Endothelial cell of umbilical vein (primary cell): ENCODE measurements at regions not wholly inside any gene's neighbourhood (a gene's known extent, or its start where the extent isn't known, plus 50 kb on each side); places are given as distances from the start of the nearest gene placed in this dataset.

ENCODE experiments used
- BruUV-seq: library from RNA; stranded (reverse); fragments of 400-500 nt; replicated peaks from 2 replicates; lab custom pipeline; 2021; lab: Mats Ljungman, UMichigan
- CTCF ChIA-PET: fragments of 300-600, 350-600 bp; sonication (Branson Sonifier 250); formaldehyde crosslinking; loops from one replicate; lab custom pipeline; 2021; ENCODE audit warnings: antibody characterized with exemption, inconsistent platforms; lab: Charles Lee
- POLR2A ChIA-PET: fragments of 300-600, 350-600 bp; sonication (Branson Sonifier 250); formaldehyde crosslinking; loops from one replicate; lab custom pipeline; 2021; ENCODE audit warnings: antibody characterized with exemption, inconsistent platforms; lab: Charles Lee
- DNase-seq: peaks from one replicate; pipeline ENCODE4 v3.0.0-alpha.2; 2011; ENCODE audit warnings: low read depth, low spot score
- FAIRE-seq: peaks from 2 replicates; lab custom pipeline; 2011; peaks lifted over from hg19 to GRCh38; lab: Jason Lieb, UNC
- H2AFZ ChIP-seq: 2 replicates; pipeline ENCODE4 v1.6.0; 2012; ENCODE audit warnings: low read depth, low read length, control low read depth, inconsistent platforms
- H3K27ac ChIP-seq: 2 replicates; pipeline ENCODE4 v1.5.1; 2011; ENCODE audit warnings: low read depth, mild to moderate bottlenecking, control low read depth, low read length, moderate library complexity; ENCODE audit not compliant: insufficient read depth
- H3K27me3 ChIP-seq, 2 experiments: 2 replicates each; pipeline versions ENCODE4 v1.6.0 to v1.6.1; 2011; ENCODE audit warnings: low read length in 2 of 2, mixed read lengths in 1 of 2; ENCODE audit not compliant: control insufficient read depth in 2 of 2, insufficient read depth in 2 of 2
- H3K36me3 ChIP-seq, 2 experiments: 2 replicates in 1 of 2; 3 replicates in 1 of 2; pipeline ENCODE4 v1.5.1; 2011; ENCODE audit warnings: low read length in 2 of 2, mild to moderate bottlenecking in 1 of 2, moderate library complexity in 1 of 2; ENCODE audit not compliant: control insufficient read depth in 2 of 2, insufficient read depth in 2 of 2; ENCODE audit errors: extremely low read depth in 1 of 2
- H3K4me1 ChIP-seq: 3 replicates; pipeline ENCODE4 v1.5.1; 2011; ENCODE audit warnings: mild to moderate bottlenecking, low read length; ENCODE audit not compliant: control insufficient read depth, insufficient read depth; ENCODE audit errors: extremely low read depth
- H3K4me2 ChIP-seq: 2 replicates; pipeline ENCODE4 v1.6.1; 2011; ENCODE audit warnings: low read length, control low read depth, mixed read lengths; ENCODE audit not compliant: insufficient read depth
- H3K4me3 ChIP-seq, 3 experiments: fragments of 200-600 bp in 1 of 3; sonication (generic), shearing (Covaris generic) in 1 of 3; replicated peaks in 1 of 3; 2 replicates each; pipeline ENCODE4 v1.5.1; 2011 to 2016; ENCODE audit warnings: control low read depth in 3 of 3, low read length in 3 of 3, mild to moderate bottlenecking in 2 of 3, inconsistent platforms in 1 of 3, low read depth in 1 of 3, moderate library complexity in 1 of 3; ENCODE audit not compliant: insufficient read depth in 1 of 3
- H3K79me2 ChIP-seq: 2 replicates; pipeline ENCODE4 v1.6.0; 2012; ENCODE audit warnings: low read length, inconsistent platforms; ENCODE audit not compliant: control insufficient read depth, insufficient read depth
- H3K9ac ChIP-seq: replicated peaks from 2 replicates; pipeline ENCODE3; 2011; ENCODE audit warnings: low read length, control low read depth; ENCODE audit not compliant: insufficient read depth; ENCODE audit errors: extremely low read depth
- H3K9me1 ChIP-seq: replicated peaks from 3 replicates; pipeline ENCODE4 v1.6.0; 2011; ENCODE audit warnings: mild to moderate bottlenecking, low read length; ENCODE audit not compliant: control insufficient read depth, insufficient read depth; ENCODE audit errors: extremely low read depth
- H3K9me3 ChIP-seq: replicated peaks from 2 replicates; pipeline ENCODE4 v1.5.1; 2012; ENCODE audit warnings: low read length, inconsistent platforms; ENCODE audit not compliant: control insufficient read depth, insufficient read depth
- H4K20me1 ChIP-seq: replicated peaks from 2 replicates; pipeline ENCODE3; 2011; ENCODE audit warnings: mild to moderate bottlenecking, low read length; ENCODE audit not compliant: control insufficient read depth, insufficient read depth; ENCODE audit errors: extremely low read depth
- CTCF ChIP-seq, 2 donors: IDR thresholded peaks; 1 replicate in 1 of 2; 2 replicates in 1 of 2; pipeline ENCODE4 v1.5.1; 2011; ENCODE audit warnings: low read length in 2 of 2, mild to moderate bottlenecking in 2 of 2, moderate library complexity in 2 of 2, control low read depth in 1 of 2, inconsistent platforms in 1 of 2, low read depth in 1 of 2; ENCODE audit not compliant: insufficient read depth in 1 of 2; ENCODE audit errors: extremely low read depth in 1 of 2
- EZH2 ChIP-seq: IDR thresholded peaks from 2 replicates; pipeline ENCODE4 v1.6.1; 2012; ENCODE audit warnings: borderline replicate concordance, low read depth, mild to moderate bottlenecking, moderate library complexity, low read length, inconsistent platforms; ENCODE audit not compliant: severe bottlenecking
- FOS ChIP-seq: IDR thresholded peaks from 2 replicates; pipeline ENCODE4 v1.6.1; 2011; ENCODE audit warnings: mild to moderate bottlenecking, low read length, moderate library complexity, borderline replicate concordance; ENCODE audit not compliant: insufficient read depth
- GATA2 ChIP-seq: IDR thresholded peaks from 2 replicates; pipeline ENCODE4 v1.7.0; 2011; ENCODE audit warnings: low read depth, mild to moderate bottlenecking, moderate library complexity, mixed read lengths, low read length; ENCODE audit not compliant: insufficient read length, insufficient read depth
- JUN ChIP-seq: IDR thresholded peaks from 2 replicates; pipeline ENCODE4 v1.6.1; 2011; ENCODE audit warnings: borderline replicate concordance, low read depth; ENCODE audit not compliant: insufficient read length, insufficient read depth
- MAX ChIP-seq: IDR thresholded peaks from 2 replicates; pipeline ENCODE4 v1.6.1; 2011; ENCODE audit not compliant: insufficient read depth, insufficient read length
- MYC ChIP-seq: IDR thresholded peaks from one replicate; pipeline ENCODE4 v1.6.1; 2011; ENCODE audit warnings: mild to moderate bottlenecking, low read depth, low read length
- POLR2A ChIP-seq: IDR thresholded peaks from 2 replicates; pipeline ENCODE4 v1.6.1; 2012; ENCODE audit warnings: low read depth, mild to moderate bottlenecking, control low read depth, low read length
- POLR2AphosphoS5 ChIP-seq: IDR thresholded peaks from 2 replicates; pipeline ENCODE4 v1.6.1; 2012; ENCODE audit warnings: low read depth, mild to moderate bottlenecking, control low read depth, low read length, moderate library complexity; ENCODE audit not compliant: insufficient read depth
- dilution Hi-C: fragments of 300-500 bp; cut with MboI; formaldehyde crosslinking; loops from one replicate; pipeline ENCODE4 v1.15.0; 2019; ENCODE audit warnings: low sequenced_read_pairs; ENCODE audit not compliant: extremely low pct_ligation_motif_present
- intact Hi-C: fragments of 100-400 bp; cut with micrococcal nuclease; formaldehyde crosslinking; loops from one replicate; pipeline ENCODE4 v1.10.0; 2022

- H3K4me1 ChIP-seq: no peaks in the 10 kb centered on the region
- no peak overlapping the region for H3K4me2 ChIP-seq
- H4K20me1 ChIP-seq: no peaks in the 10 kb centered on the region
- H2AFZ ChIP-seq: no peak overlapping the region
- DNase-seq (no peak), FAIRE-seq (no peak)
- BruUV-seq: no TSS peak
- no peak overlapping the region for H3K4me3 ChIP-seq
- no peak overlapping the region for H3K27ac ChIP-seq
- no peak overlapping the region for H3K9ac ChIP-seq
- CTCF ChIA-PET: no interaction called here
- no peaks in the 10 kb centered on the region for H3K9me1 ChIP-seq
- H3K36me3 ChIP-seq: no peaks in the 10 kb centered on the region
- dilution Hi-C loops: no loop called here
- no peaks in the 10 kb centered on the region for H3K79me2 ChIP-seq
- POLR2A ChIA-PET: no interaction called here
- TF ChIP-seq FOS (no peak), EZH2 (no peak), POLR2A (no peak), GATA2 (no peak), CTCF (IDR thresholded peaks at IDR 0.05; ENCODE audit: extremely low read depth in 1 of 2, insufficient read depth in 1 of 2, low read depth in 1 of 2, low read length in 2 of 2) (no peak), MAX (no peak), POLR2AphosphoS5 (no peak), MYC (no peak), JUN (no peak)
- no peaks in the 10 kb centered on the region for H3K9me3 ChIP-seq
- intact Hi-C loops: no loop called here
- H3K27me3 ChIP-seq: no peaks in the 10 kb centered on the region
Observed at GRCh38 chr7:41873741-41874140, 170.9 kb upstream of the INHBA start.
